Endothelial cell of umbilical vein (primary cell): ENCODE measurements at regions not wholly inside any gene's neighbourhood (a gene's known extent, or its start where the extent isn't known, plus 50 kb on each side); places are given as distances from the start of the nearest gene placed in this dataset.
"Not testable (repeated sequence)": the region's sequence is repeated elsewhere in the genome, so short reads cannot be mapped to it uniquely, and the experiment has no call there.

Source experiments
- BruUV-seq: library from RNA; stranded (reverse); fragments of 400-500 nt; replicated peaks from 2 replicates; lab custom pipeline; 2021; lab: Mats Ljungman, UMichigan
- CTCF ChIA-PET: fragments of 300-600, 350-600 bp; sonication (Branson Sonifier 250); formaldehyde crosslinking; loops from one replicate; lab custom pipeline; 2021; ENCODE audit warnings: antibody characterized with exemption, inconsistent platforms; lab: Charles Lee
- POLR2A ChIA-PET: fragments of 300-600, 350-600 bp; sonication (Branson Sonifier 250); formaldehyde crosslinking; loops from one replicate; lab custom pipeline; 2021; ENCODE audit warnings: antibody characterized with exemption, inconsistent platforms; lab: Charles Lee
- DNase-seq: peaks from one replicate; pipeline ENCODE4 v3.0.0-alpha.2; 2011; ENCODE audit warnings: low read depth, low spot score
- FAIRE-seq: peaks from 2 replicates; lab custom pipeline; 2011; peaks lifted over from hg19 to GRCh38; lab: Jason Lieb, UNC
- H2AFZ ChIP-seq: 2 replicates; pipeline ENCODE4 v1.6.0; 2012; ENCODE audit warnings: low read depth, low read length, control low read depth, inconsistent platforms
- H3K27ac ChIP-seq: 2 replicates; pipeline ENCODE4 v1.5.1; 2011; ENCODE audit warnings: low read depth, mild to moderate bottlenecking, control low read depth, low read length, moderate library complexity; ENCODE audit not compliant: insufficient read depth
- H3K27me3 ChIP-seq, 2 experiments: 2 replicates each; pipeline versions ENCODE4 v1.6.0 to v1.6.1; 2011; ENCODE audit warnings: low read length in 2 of 2, mixed read lengths in 1 of 2; ENCODE audit not compliant: control insufficient read depth in 2 of 2, insufficient read depth in 2 of 2
- H3K36me3 ChIP-seq, 2 experiments: 2 replicates in 1 of 2; 3 replicates in 1 of 2; pipeline ENCODE4 v1.5.1; 2011; ENCODE audit warnings: low read length in 2 of 2, mild to moderate bottlenecking in 1 of 2, moderate library complexity in 1 of 2; ENCODE audit not compliant: control insufficient read depth in 2 of 2, insufficient read depth in 2 of 2; ENCODE audit errors: extremely low read depth in 1 of 2
- H3K4me1 ChIP-seq: 3 replicates; pipeline ENCODE4 v1.5.1; 2011; ENCODE audit warnings: mild to moderate bottlenecking, low read length; ENCODE audit not compliant: control insufficient read depth, insufficient read depth; ENCODE audit errors: extremely low read depth
- H3K4me2 ChIP-seq: 2 replicates; pipeline ENCODE4 v1.6.1; 2011; ENCODE audit warnings: low read length, control low read depth, mixed read lengths; ENCODE audit not compliant: insufficient read depth
- H3K4me3 ChIP-seq, 3 experiments: fragments of 200-600 bp in 1 of 3; sonication (generic), shearing (Covaris generic) in 1 of 3; replicated peaks in 1 of 3; 2 replicates each; pipeline ENCODE4 v1.5.1; 2011 to 2016; ENCODE audit warnings: control low read depth in 3 of 3, low read length in 3 of 3, mild to moderate bottlenecking in 2 of 3, inconsistent platforms in 1 of 3, low read depth in 1 of 3, moderate library complexity in 1 of 3; ENCODE audit not compliant: insufficient read depth in 1 of 3
- H3K79me2 ChIP-seq: 2 replicates; pipeline ENCODE4 v1.6.0; 2012; ENCODE audit warnings: low read length, inconsistent platforms; ENCODE audit not compliant: control insufficient read depth, insufficient read depth
- H3K9ac ChIP-seq: replicated peaks from 2 replicates; pipeline ENCODE3; 2011; ENCODE audit warnings: low read length, control low read depth; ENCODE audit not compliant: insufficient read depth; ENCODE audit errors: extremely low read depth
- H3K9me1 ChIP-seq: replicated peaks from 3 replicates; pipeline ENCODE4 v1.6.0; 2011; ENCODE audit warnings: mild to moderate bottlenecking, low read length; ENCODE audit not compliant: control insufficient read depth, insufficient read depth; ENCODE audit errors: extremely low read depth
- H3K9me3 ChIP-seq: replicated peaks from 2 replicates; pipeline ENCODE4 v1.5.1; 2012; ENCODE audit warnings: low read length, inconsistent platforms; ENCODE audit not compliant: control insufficient read depth, insufficient read depth
- H4K20me1 ChIP-seq: replicated peaks from 2 replicates; pipeline ENCODE3; 2011; ENCODE audit warnings: mild to moderate bottlenecking, low read length; ENCODE audit not compliant: control insufficient read depth, insufficient read depth; ENCODE audit errors: extremely low read depth
- CTCF ChIP-seq, 2 donors: IDR thresholded peaks; 1 replicate in 1 of 2; 2 replicates in 1 of 2; pipeline ENCODE4 v1.5.1; 2011; ENCODE audit warnings: low read length in 2 of 2, mild to moderate bottlenecking in 2 of 2, moderate library complexity in 2 of 2, control low read depth in 1 of 2, inconsistent platforms in 1 of 2, low read depth in 1 of 2; ENCODE audit not compliant: insufficient read depth in 1 of 2; ENCODE audit errors: extremely low read depth in 1 of 2
- FOS ChIP-seq: IDR thresholded peaks from 2 replicates; pipeline ENCODE4 v1.6.1; 2011; ENCODE audit warnings: mild to moderate bottlenecking, low read length, moderate library complexity, borderline replicate concordance; ENCODE audit not compliant: insufficient read depth
- MAX ChIP-seq: IDR thresholded peaks from 2 replicates; pipeline ENCODE4 v1.6.1; 2011; ENCODE audit not compliant: insufficient read depth, insufficient read length
- MYC ChIP-seq: IDR thresholded peaks from one replicate; pipeline ENCODE4 v1.6.1; 2011; ENCODE audit warnings: mild to moderate bottlenecking, low read depth, low read length
- POLR2A ChIP-seq: IDR thresholded peaks from 2 replicates; pipeline ENCODE4 v1.6.1; 2012; ENCODE audit warnings: low read depth, mild to moderate bottlenecking, control low read depth, low read length
- POLR2AphosphoS5 ChIP-seq: IDR thresholded peaks from 2 replicates; pipeline ENCODE4 v1.6.1; 2012; ENCODE audit warnings: low read depth, mild to moderate bottlenecking, control low read depth, low read length, moderate library complexity; ENCODE audit not compliant: insufficient read depth
- dilution Hi-C: fragments of 300-500 bp; cut with MboI; formaldehyde crosslinking; loops from one replicate; pipeline ENCODE4 v1.15.0; 2019; ENCODE audit warnings: low sequenced_read_pairs; ENCODE audit not compliant: extremely low pct_ligation_motif_present
- intact Hi-C: fragments of 100-400 bp; cut with micrococcal nuclease; formaldehyde crosslinking; loops from one replicate; pipeline ENCODE4 v1.10.0; 2022

DNA sequence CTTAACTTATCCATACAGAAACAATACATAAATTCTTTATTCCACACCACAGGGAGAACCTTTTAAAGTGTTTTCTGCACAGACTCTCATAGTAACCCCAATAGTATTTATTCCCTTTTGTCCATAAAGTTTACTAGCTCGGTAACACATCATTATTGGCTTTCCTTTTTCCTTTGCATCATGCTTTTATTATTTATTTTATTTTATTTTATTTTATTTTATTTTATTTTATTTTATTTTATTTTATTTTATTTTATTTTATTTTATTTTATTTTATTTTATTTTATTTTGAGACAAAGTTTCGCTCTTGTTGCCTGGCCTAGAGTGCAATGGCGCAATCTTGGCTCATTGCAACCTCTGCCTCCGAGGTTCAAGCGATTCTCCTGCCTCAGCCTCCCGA is 655.4 kb downstream of the VGLL3 start:
- H4K20me1 ChIP-seq, FAIRE-seq, H3K79me2 ChIP-seq, BruUV-seq, dilution Hi-C loops, H3K27me3 ChIP-seq, CTCF ChIA-PET, H3K9me1 ChIP-seq, H2AFZ ChIP-seq, H3K9ac ChIP-seq, H3K4me1 ChIP-seq, DNase-seq, H3K4me3 ChIP-seq, H3K9me3 ChIP-seq, H3K27ac ChIP-seq, POLR2A ChIA-PET, H3K36me3 ChIP-seq, intact Hi-C loops, H3K4me2 ChIP-seq: not testable (repeated sequence)

DNA sequence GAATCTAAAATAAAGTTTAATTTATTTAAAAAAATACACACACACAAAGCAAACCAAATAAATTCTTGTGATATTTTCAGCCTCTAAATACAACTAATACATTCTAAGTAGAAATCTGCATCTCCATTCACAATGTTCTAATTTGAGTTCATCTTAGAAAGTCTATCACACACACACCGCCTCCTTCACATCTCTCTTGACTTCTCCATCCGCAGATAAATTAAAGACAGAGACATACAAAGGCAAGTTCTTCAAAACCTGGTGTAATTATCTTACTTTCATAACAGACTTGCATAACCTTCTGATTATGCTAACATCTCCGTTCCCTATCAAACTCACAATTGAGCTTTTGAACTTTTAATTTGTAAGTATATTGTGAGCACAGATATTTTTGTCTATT is 657.3 kb downstream of the VGLL3 start:
- intact Hi-C loops: no loop called here

More for the DNA sequence above, 657.3 kb downstream of the VGLL3 start:
- Histone ChIP-seq H3K4me3 (no peak overlapping the region), H3K9ac (no peak overlapping the region), H3K36me3 (no peaks in the 10 kb centered on the region), H3K27ac (no peak overlapping the region), H3K9me1 (no peaks in the 10 kb centered on the region), H3K4me2 (no peak overlapping the region), H3K4me1 (no peaks in the 10 kb centered on the region), H3K27me3 (no peaks in the 10 kb centered on the region), H3K79me2 (no peaks in the 10 kb centered on the region), H2AFZ (no peak overlapping the region), H3K9me3 (peaks cover 2% of the 10 kb centered on the region), H4K20me1 (no peaks in the 10 kb centered on the region)
- FAIRE-seq (no peak), DNase-seq (no peak)
- dilution Hi-C loops: no loop called here
- TF ChIP-seq POLR2AphosphoS5: no peak
- TF ChIP-seq MYC: no peak
- TF ChIP-seq MAX: no peak
- no peak for TF ChIP-seq FOS
- TF ChIP-seq POLR2A: no peak
- no peak for TF ChIP-seq CTCF (IDR thresholded peaks at IDR 0.05; ENCODE audit: extremely low read depth in 1 of 2, insufficient read depth in 1 of 2, low read depth in 1 of 2, low read length in 2 of 2)
- BruUV-seq: no TSS peak
- ChIA-PET CTCF (no interaction called here), POLR2A (no interaction called here)
